GM10266 (cell line): ENCODE measurements at regions not wholly inside any gene's neighbourhood (a gene's known extent, or its start where the extent isn't known, plus 50 kb on each side); places are given as distances from the start of the nearest gene placed in this dataset.

Source experiments
- DNase-seq: peaks from one replicate; pipeline ENCODE4 v3.0.0; 2012; ENCODE audit errors: extremely low spot score
- CTCF ChIP-seq: IDR thresholded peaks from 2 replicates; pipeline ENCODE4 v1.5.1; 2012; ENCODE audit warnings: mild to moderate bottlenecking, low read depth; ENCODE audit not compliant: control insufficient read depth, insufficient read depth; ENCODE audit errors: missing control alignments

GRCh38 chr12:91565846-91566245 lies 383.2 kb upstream of the DCN start:
- no peak for DNase-seq
- TF ChIP-seq CTCF = no peak

DNA sequence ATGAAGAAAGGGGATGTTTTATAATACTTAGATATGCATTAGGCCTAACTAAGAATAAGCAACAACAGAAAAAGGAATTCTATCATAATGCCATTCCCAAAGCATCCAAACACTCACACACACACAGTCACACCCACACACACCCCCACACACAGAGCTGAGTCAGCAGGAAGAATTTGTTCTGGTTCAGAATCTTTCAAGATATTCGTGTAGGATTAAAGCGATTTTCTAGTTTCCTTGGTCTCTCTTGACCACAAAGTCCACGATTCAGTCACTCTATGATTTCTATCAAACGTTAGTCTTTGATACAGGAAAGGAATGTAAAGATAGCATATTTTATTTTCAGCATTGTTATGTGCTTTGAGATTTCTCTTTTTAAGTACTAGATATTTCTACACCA lies 382.6 kb upstream of the DCN start:
- TF ChIP-seq CTCF = no peak
- DNase-seq = no peak

- DNase-seq = no peak
- TF ChIP-seq CTCF = no peak
Measured at GRCh38 chr12:91563011-91563765, 380.6 kb upstream of the DCN start.

DNA sequence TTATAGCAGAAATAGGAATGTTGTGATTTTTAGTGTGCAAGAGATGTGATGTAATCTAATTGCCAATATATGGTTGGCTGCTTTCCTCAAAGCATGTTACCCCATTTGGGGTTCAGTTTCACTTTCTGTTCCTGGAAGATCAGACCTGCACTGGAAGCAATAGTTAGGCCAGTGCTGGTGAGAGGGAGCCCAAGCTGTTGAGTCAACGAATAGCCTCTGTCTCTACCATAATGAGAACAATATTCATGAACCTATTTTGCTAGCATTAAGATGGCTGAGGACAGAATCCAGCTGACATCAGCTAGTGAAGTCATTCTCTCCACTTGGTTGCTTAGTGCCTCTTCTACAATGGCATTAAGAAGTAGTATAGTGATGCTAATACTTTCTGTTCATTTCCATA lies 379.9 kb upstream of the DCN start:
- no peak for TF ChIP-seq CTCF
- no peak for DNase-seq

DNA sequence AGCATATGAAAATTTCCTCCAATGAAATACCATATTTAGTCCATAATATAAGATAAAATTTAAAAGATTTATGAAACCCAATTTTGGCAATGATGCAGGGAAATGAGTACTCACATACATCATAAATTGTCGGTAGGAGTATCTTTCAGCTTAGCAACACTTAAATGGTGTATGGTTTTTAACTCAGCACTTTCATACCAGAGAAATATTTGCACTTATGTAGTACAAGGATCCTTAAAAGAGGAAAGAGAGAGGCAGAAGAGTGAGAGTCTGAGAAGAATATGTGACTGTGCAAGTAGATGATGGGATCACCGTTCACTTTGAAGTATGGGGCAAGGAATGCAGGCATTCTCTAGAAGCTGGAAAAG lies 379.3 kb upstream of the DCN start:
- no peak for TF ChIP-seq CTCF
- no peak for DNase-seq

- no peak for DNase-seq
- no peak for TF ChIP-seq CTCF
Measured at GRCh38 chr12:91561301-91561957, 378.8 kb upstream of the DCN start.

DNA sequence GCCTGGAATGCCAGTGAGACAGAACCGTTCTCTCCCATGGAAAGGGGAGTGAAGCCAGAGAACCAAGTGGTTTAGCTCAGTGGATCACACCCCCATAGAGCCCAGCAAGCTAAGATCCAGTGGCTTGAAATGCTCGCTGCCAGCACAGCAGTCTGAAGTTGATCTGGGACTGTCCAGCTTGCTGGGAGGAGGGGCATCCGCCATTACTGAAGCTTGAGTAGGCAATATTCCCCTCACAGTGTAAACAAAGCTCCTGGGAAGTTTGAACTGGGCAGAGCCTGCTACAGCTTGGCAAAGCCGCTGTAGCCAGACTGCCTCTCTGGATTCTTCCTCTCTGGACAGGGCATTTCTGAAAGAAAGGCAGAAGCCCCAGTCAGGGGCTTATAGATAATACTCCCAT lies 374.3 kb upstream of the DCN start:
- TF ChIP-seq CTCF = no peak
- no peak for DNase-seq
